ENCODE measurements at regions not wholly inside any gene's neighbourhood (a gene's known extent, or its start where the extent isn't known, plus 50 kb on each side); places are given as distances from the start of the nearest gene placed in this dataset.

- TF ChIP-seq CHD7 (IDR thresholded peaks at IDR 0.05; ENCODE audit: insufficient replicate concordance, low read length) = no peak
- TF ChIP-seq SUZ12 (IDR thresholded peaks at IDR 0.05; ENCODE audit: low read length) = no peak
- TF ChIP-seq NRF1 (IDR thresholded peaks at IDR 0.05; ENCODE audit: low read depth, low read length) = no peak
- TF ChIP-seq BCL11A (IDR thresholded peaks at IDR 0.05; ENCODE audit: low read depth in 2 of 2, low read length in 2 of 2) = no peak
- TF ChIP-seq ZNF274 (IDR thresholded peaks at IDR 0.05; ENCODE audit: borderline replicate concordance, extremely low read depth, low read length) = no peak
- no peak for TF ChIP-seq USF2 (IDR thresholded peaks at IDR 0.05; ENCODE audit: low read length)
- no peak for TF ChIP-seq MAX (IDR thresholded peaks at IDR 0.05)
- no peak for TF ChIP-seq CBX5 (IDR thresholded peaks at IDR 0.05; ENCODE audit: low read depth, low read length)
- TF ChIP-seq KDM1A (IDR thresholded peaks at IDR 0.05; ENCODE audit: borderline replicate concordance, low read length) = no peak
- TF ChIP-seq NANOG (IDR thresholded peaks at IDR 0.05; ENCODE audit: insufficient read depth, low read depth, low read length, poor library complexity, severe bottlenecking) = no peak
- no peak for TF ChIP-seq TEAD4 (IDR thresholded peaks at IDR 0.05; ENCODE audit: low read depth, low read length)
These were observed 1022.2 kb upstream of the PIK3C3 start (continued) for GRCh38 chr18:40932862-40933261.

Measured in H1 (cell line).